Fibroblast of lung (primary cell): ENCODE measurements at regions not wholly inside any gene's neighbourhood (a gene's known extent, or its start where the extent isn't known, plus 50 kb on each side); places are given as distances from the start of the nearest gene placed in this dataset.
"Not testable (repeated sequence)": the region's sequence is repeated elsewhere in the genome, so short reads cannot be mapped to it uniquely, and the experiment has no call there.

Experiments used
- EZH2 ChIP-seq: IDR thresholded peaks from 2 replicates; pipeline ENCODE4 v1.5.1; 2012; ENCODE audit warnings: low read length, control low read depth, mild to moderate bottlenecking; ENCODE audit errors: missing control alignments
- TF ChIP-seq, protein P1 (sequence below), 2 donors: IDR thresholded peaks in 1 of 2; conservative IDR thresholded peaks in 1 of 2; 1 replicate in 1 of 2; 2 replicates in 1 of 2; pipeline ENCODE4 v1.5.1; 2011 to 2012; ENCODE audit warnings: low read length in 2 of 2, control low read depth in 1 of 2, inconsistent platforms in 1 of 2, low read depth in 1 of 2, mild to moderate bottlenecking in 1 of 2

DNA sequence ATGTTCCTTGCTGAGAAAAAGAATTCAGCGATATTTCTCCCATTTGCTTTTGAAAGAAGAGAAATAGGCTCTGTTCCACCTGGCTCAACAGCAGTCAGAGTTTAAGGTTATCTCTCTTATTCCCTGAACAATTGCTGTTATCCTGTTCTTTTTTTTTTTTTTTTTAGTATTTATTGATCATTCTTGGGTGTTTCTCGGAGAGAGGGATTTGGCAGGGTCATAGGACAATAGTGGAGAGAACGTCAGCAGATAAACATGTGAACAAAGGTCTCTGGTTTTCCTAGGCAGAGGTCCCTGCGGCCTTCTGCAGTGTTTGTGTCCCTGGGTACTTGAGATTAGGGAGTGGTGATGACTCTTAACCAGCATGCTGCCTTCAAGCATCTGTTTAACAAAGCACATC is 77.5 kb upstream of the DST start:
- TF ChIP-seq, protein P1, sequence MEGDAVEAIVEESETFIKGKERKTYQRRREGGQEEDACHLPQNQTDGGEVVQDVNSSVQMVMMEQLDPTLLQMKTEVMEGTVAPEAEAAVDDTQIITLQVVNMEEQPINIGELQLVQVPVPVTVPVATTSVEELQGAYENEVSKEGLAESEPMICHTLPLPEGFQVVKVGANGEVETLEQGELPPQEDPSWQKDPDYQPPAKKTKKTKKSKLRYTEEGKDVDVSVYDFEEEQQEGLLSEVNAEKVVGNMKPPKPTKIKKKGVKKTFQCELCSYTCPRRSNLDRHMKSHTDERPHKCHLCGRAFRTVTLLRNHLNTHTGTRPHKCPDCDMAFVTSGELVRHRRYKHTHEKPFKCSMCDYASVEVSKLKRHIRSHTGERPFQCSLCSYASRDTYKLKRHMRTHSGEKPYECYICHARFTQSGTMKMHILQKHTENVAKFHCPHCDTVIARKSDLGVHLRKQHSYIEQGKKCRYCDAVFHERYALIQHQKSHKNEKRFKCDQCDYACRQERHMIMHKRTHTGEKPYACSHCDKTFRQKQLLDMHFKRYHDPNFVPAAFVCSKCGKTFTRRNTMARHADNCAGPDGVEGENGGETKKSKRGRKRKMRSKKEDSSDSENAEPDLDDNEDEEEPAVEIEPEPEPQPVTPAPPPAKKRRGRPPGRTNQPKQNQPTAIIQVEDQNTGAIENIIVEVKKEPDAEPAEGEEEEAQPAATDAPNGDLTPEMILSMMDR (conservative IDR thresholded peaks at IDR 0.05 in 1 of 2, IDR thresholded peaks at IDR 0.05 in 1 of 2; ENCODE audit: low read depth in 1 of 2, low read length in 2 of 2) = not testable (repeated sequence)
- TF ChIP-seq EZH2 = not testable (repeated sequence)
